OCI-LY7 (cell line): ENCODE measurements at regions not wholly inside any gene's neighbourhood (a gene's known extent, or its start where the extent isn't known, plus 50 kb on each side); places are given as distances from the start of the nearest gene placed in this dataset.

ENCODE experiments used
- EZH2phosphoT487 ChIP-seq: fragments of 200-600 bp; sonication (generic); IDR thresholded peaks from 2 replicates; pipeline ENCODE4 v1.6.1; 2018; ENCODE audit warnings: low read depth, borderline replicate concordance, mild to moderate bottlenecking, mixed run types, antibody characterized with exemption, low read length, moderate library complexity, mixed read lengths
- TF ChIP-seq, protein P1 (sequence below): fragments of 200-600 bp; sonication (generic); conservative IDR thresholded peaks from 2 replicates; pipeline ENCODE4 v1.5.1; 2014; ENCODE audit warnings: mild to moderate bottlenecking, antibody characterized with exemption, low read length, moderate library complexity, mixed read lengths

DNA sequence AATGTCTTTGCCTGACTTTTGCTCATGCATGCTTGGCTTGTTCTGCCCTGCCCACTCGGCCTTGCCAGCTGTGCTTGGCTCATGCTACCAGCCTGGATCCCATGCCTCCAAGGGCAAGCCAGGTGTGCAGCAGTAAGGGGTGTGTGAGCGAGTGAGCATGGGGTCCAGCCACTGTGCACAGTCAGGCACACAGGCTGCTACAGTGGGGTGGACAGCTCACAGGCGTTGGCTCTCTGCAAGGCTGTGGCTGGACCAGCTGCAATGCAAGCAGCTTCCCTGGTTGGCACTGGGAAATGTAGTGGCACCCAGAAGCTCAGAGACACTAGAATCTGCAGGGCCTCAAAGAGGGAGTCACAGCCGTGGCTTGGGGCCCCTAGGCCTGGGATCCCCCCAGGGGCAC is 529.7 kb downstream of the DSC3 start:
- TF ChIP-seq, protein P1, sequence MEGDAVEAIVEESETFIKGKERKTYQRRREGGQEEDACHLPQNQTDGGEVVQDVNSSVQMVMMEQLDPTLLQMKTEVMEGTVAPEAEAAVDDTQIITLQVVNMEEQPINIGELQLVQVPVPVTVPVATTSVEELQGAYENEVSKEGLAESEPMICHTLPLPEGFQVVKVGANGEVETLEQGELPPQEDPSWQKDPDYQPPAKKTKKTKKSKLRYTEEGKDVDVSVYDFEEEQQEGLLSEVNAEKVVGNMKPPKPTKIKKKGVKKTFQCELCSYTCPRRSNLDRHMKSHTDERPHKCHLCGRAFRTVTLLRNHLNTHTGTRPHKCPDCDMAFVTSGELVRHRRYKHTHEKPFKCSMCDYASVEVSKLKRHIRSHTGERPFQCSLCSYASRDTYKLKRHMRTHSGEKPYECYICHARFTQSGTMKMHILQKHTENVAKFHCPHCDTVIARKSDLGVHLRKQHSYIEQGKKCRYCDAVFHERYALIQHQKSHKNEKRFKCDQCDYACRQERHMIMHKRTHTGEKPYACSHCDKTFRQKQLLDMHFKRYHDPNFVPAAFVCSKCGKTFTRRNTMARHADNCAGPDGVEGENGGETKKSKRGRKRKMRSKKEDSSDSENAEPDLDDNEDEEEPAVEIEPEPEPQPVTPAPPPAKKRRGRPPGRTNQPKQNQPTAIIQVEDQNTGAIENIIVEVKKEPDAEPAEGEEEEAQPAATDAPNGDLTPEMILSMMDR = no peak
- no peak for TF ChIP-seq EZH2phosphoT487
